Activated CD8-positive, alpha-beta memory T cell treated with anti-CD3 and anti-CD28 coated beads, Interleukin-2, amount 10 ng/mL, durations not matched to agents 7 days and 5 days (primary cell): ENCODE measurements at regions not wholly inside any gene's neighbourhood (a gene's known extent, or its start where the extent isn't known, plus 50 kb on each side); places are given as distances from the start of the nearest gene placed in this dataset.

Experiments
- ATAC-seq: fragments of 150-1000 bp; cut with Tn5 transposase; one replicate; pipeline ENCODE4 v1.10.0; 2021; ENCODE audit warnings: moderate library complexity
- CTCF ChIA-PET: fragments of 350-600 bp; sonication (Branson Sonifier 250); formaldehyde crosslinking; loops from one replicate; lab custom pipeline; 2021; ENCODE audit warnings: antibody characterized with exemption; lab: Charles Lee
- DNase-seq: peaks from one replicate; pipeline ENCODE4 v3.0.0-alpha.2; 2020
- H3K27ac Mint-ChIP-seq: one replicate; pipeline ENCODE4 v1.8.0; 2021; ENCODE audit warnings: mild to moderate bottlenecking, mixed read lengths
- H3K27me3 Mint-ChIP-seq: one replicate; pipeline ENCODE4 v1.8.0; 2021; ENCODE audit warnings: mixed read lengths
- H3K36me3 Mint-ChIP-seq: one replicate; pipeline ENCODE4 v1.8.0; 2021; ENCODE audit warnings: mild to moderate bottlenecking, mixed read lengths
- H3K4me1 Mint-ChIP-seq: one replicate; pipeline ENCODE4 v1.8.0; 2021; ENCODE audit warnings: mixed read lengths
- H3K4me3 Mint-ChIP-seq: one replicate; pipeline ENCODE4 v1.8.0; 2021; ENCODE audit warnings: mild to moderate bottlenecking, moderate library complexity, mixed read lengths
- H3K9me3 Mint-ChIP-seq: one replicate; pipeline ENCODE4 v1.8.0; 2022; ENCODE audit warnings: low read depth, mixed read lengths

GRCh38 chr21:20703112-20703767 is 295.0 kb upstream of the NCAM2 start:
- CTCF ChIA-PET: no interaction called here
- Mint-ChIP-seq H3K4me1 (no peaks in the 10 kb centered on the region), H3K27me3 (no peaks in the 10 kb centered on the region), H3K27ac (no peak overlapping the region), H3K36me3 (no peaks in the 10 kb centered on the region), H3K4me3 (no peak overlapping the region), H3K9me3 (peaks cover 15% of the 10 kb centered on the region)
- ATAC-seq (no peak), DNase-seq (no peak)

- CTCF ChIA-PET: no interaction called here
- Mint-ChIP-seq H3K27me3 (no peaks in the 10 kb centered on the region), H3K4me3 (no peak overlapping the region), H3K4me1 (no peaks in the 10 kb centered on the region), H3K9me3 (peaks cover 12% of the 10 kb centered on the region), H3K27ac (no peak overlapping the region), H3K36me3 (no peaks in the 10 kb centered on the region)
- DNase-seq (no peak), ATAC-seq (no peak)
These were observed 277.6 kb upstream of the NCAM2 start for GRCh38 chr21:20720623-20721022.

- H3K27me3 Mint-ChIP-seq: no peaks in the 10 kb centered on the region
- DNase-seq: no peak
These were observed 277.1 kb upstream of the NCAM2 start for GRCh38 chr21:20721151-20721550.

GRCh38 chr21:20728691-20729090 is 269.5 kb upstream of the NCAM2 start:
- Mint-ChIP-seq H3K4me3 (no peak overlapping the region), H3K27me3 (no peaks in the 10 kb centered on the region), H3K27ac (no peak overlapping the region), H3K9me3 (peaks cover 8% of the 10 kb centered on the region), H3K4me1 (no peaks in the 10 kb centered on the region), H3K36me3 (no peaks in the 10 kb centered on the region)
- DNase-seq (no peak), ATAC-seq (no peak)
- CTCF ChIA-PET: no interaction called here

More at GRCh38 chr21:20721151-20721550, 277.1 kb upstream of the NCAM2 start:
- Mint-ChIP-seq H3K4me3 (no peak overlapping the region), H3K27ac (no peak overlapping the region), H3K9me3 (peaks cover 12% of the 10 kb centered on the region), H3K36me3 (no peaks in the 10 kb centered on the region), H3K4me1 (no peaks in the 10 kb centered on the region)
- no peak for ATAC-seq
- CTCF ChIA-PET: no interaction called here

- H3K27ac Mint-ChIP-seq: no peak overlapping the region
- CTCF ChIA-PET: no interaction called here
- no peak for DNase-seq
- ATAC-seq: no peak
- peaks cover 8% of the 10 kb centered on the region for H3K9me3 Mint-ChIP-seq
- H3K4me3 Mint-ChIP-seq: no peak overlapping the region
- no peaks in the 10 kb centered on the region for H3K4me1 Mint-ChIP-seq
- H3K27me3 Mint-ChIP-seq: no peaks in the 10 kb centered on the region
- H3K36me3 Mint-ChIP-seq: no peaks in the 10 kb centered on the region
These were observed 268.8 kb upstream of the NCAM2 start for GRCh38 chr21:20729376-20729775.

- DNase-seq (no peak), ATAC-seq (no peak)
- Mint-ChIP-seq H3K36me3 (no peaks in the 10 kb centered on the region), H3K27me3 (no peaks in the 10 kb centered on the region), H3K4me1 (no peaks in the 10 kb centered on the region), H3K4me3 (no peak overlapping the region), H3K27ac (no peak overlapping the region), H3K9me3 (peaks cover 13% of the 10 kb centered on the region)
- CTCF ChIA-PET: no interaction called here
These were observed 267.8 kb upstream of the NCAM2 start for GRCh38 chr21:20730441-20730840.

GRCh38 chr21:20735257-20735656 is 263.0 kb upstream of the NCAM2 start:
- Mint-ChIP-seq H3K27ac (no peak overlapping the region), H3K9me3 (peaks cover 16% of the 10 kb centered on the region), H3K27me3 (no peaks in the 10 kb centered on the region), H3K4me3 (no peak overlapping the region), H3K36me3 (no peaks in the 10 kb centered on the region), H3K4me1 (no peaks in the 10 kb centered on the region)
- no peak for ATAC-seq
- DNase-seq: no peak
- CTCF ChIA-PET: no interaction called here

GRCh38 chr21:20737227-20737913 is 260.8 kb upstream of the NCAM2 start:
- DNase-seq (no peak), ATAC-seq (no peak)
- no peaks in the 10 kb centered on the region for H3K36me3 Mint-ChIP-seq
- no peaks in the 10 kb centered on the region for H3K27me3 Mint-ChIP-seq
- H3K4me3 Mint-ChIP-seq: no peak overlapping the region
- H3K27ac Mint-ChIP-seq: no peak overlapping the region
- no peaks in the 10 kb centered on the region for H3K4me1 Mint-ChIP-seq
- peaks cover 11% of the 10 kb centered on the region for H3K9me3 Mint-ChIP-seq
- CTCF ChIA-PET: no interaction called here

GRCh38 chr21:20739421-20739820 is 258.8 kb upstream of the NCAM2 start:
- Mint-ChIP-seq H3K27me3 (no peaks in the 10 kb centered on the region), H3K9me3 (peaks cover 11% of the 10 kb centered on the region), H3K4me3 (no peak overlapping the region), H3K4me1 (no peaks in the 10 kb centered on the region), H3K27ac (no peak overlapping the region), H3K36me3 (no peaks in the 10 kb centered on the region)
- DNase-seq: no peak
- CTCF ChIA-PET: no interaction called here
- no peak for ATAC-seq

GRCh38 chr21:20741445-20741844 is 256.8 kb upstream of the NCAM2 start:
- DNase-seq (no peak), ATAC-seq (no peak)
- Mint-ChIP-seq H3K27ac (no peak overlapping the region), H3K9me3 (peaks cover 6% of the 10 kb centered on the region), H3K4me1 (no peaks in the 10 kb centered on the region), H3K27me3 (no peaks in the 10 kb centered on the region), H3K4me3 (no peak overlapping the region), H3K36me3 (no peaks in the 10 kb centered on the region)
- CTCF ChIA-PET: no interaction called here

- Mint-ChIP-seq H3K36me3 (no peaks in the 10 kb centered on the region), H3K27me3 (no peaks in the 10 kb centered on the region), H3K9me3 (peaks cover 11% of the 10 kb centered on the region), H3K27ac (no peak overlapping the region), H3K4me1 (no peaks in the 10 kb centered on the region), H3K4me3 (no peak overlapping the region)
- CTCF ChIA-PET: no interaction called here
- ATAC-seq (no peak), DNase-seq (no peak)
These were observed 238.0 kb upstream of the NCAM2 start for GRCh38 chr21:20760221-20760620.

GRCh38 chr21:20774737-20775136 is 223.5 kb upstream of the NCAM2 start:
- Mint-ChIP-seq H3K27me3 (no peaks in the 10 kb centered on the region), H3K27ac (no peak overlapping the region), H3K4me1 (no peaks in the 10 kb centered on the region), H3K36me3 (no peaks in the 10 kb centered on the region), H3K4me3 (no peak overlapping the region), H3K9me3 (peaks cover 16% of the 10 kb centered on the region)
- no peak for DNase-seq
- CTCF ChIA-PET: no interaction called here
- no peak for ATAC-seq

- H3K27ac Mint-ChIP-seq: no peak overlapping the region
- no peak overlapping the region for H3K4me3 Mint-ChIP-seq
- ATAC-seq: no peak
These were observed 218.9 kb upstream of the NCAM2 start for GRCh38 chr21:20779321-20779720.

GRCh38 chr21:20783611-20784010 is 214.6 kb upstream of the NCAM2 start:
- CTCF ChIA-PET: no interaction called here
- DNase-seq (no peak), ATAC-seq (no peak)
- Mint-ChIP-seq H3K27me3 (no peaks in the 10 kb centered on the region), H3K4me3 (no peak overlapping the region), H3K36me3 (no peaks in the 10 kb centered on the region), H3K4me1 (no peaks in the 10 kb centered on the region), H3K27ac (no peak overlapping the region), H3K9me3 (peaks cover 10% of the 10 kb centered on the region)

More at GRCh38 chr21:20779321-20779720, 218.9 kb upstream of the NCAM2 start:
- no peaks in the 10 kb centered on the region for H3K36me3 Mint-ChIP-seq
- H3K4me1 Mint-ChIP-seq: no peaks in the 10 kb centered on the region
- H3K9me3 Mint-ChIP-seq: peaks cover 8% of the 10 kb centered on the region
- CTCF ChIA-PET: no interaction called here
- DNase-seq: no peak
- H3K27me3 Mint-ChIP-seq: no peaks in the 10 kb centered on the region
